ENCODE measurements at regions not wholly inside any gene's neighbourhood (a gene's known extent, or its start where the extent isn't known, plus 50 kb on each side); places are given as distances from the start of the nearest gene placed in this dataset.

DNA sequence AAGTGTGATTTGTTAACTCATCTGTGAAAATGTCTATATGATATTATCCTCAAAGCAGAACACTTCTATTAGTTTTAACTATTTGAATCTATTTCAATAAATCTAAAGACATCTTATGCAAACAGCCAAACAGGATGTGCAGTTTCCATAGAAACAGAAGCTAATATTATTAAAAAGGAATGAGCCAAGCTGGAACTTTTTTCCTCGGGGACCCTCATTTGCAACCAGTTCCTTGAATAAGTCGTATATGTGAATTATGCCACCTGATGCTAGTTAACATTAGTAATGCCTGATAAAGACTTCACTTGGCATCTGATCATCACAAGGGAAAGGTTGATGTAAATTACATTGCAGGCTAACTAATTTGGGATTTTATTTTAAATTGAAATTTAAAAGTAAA is 216.9 kb upstream of the SMLR1 start:
- H3K36me3 ChIP-seq (ENCODE audit: control insufficient read depth in 4 of 4, insufficient read depth in 3 of 4, low read depth in 1 of 4, low read length in 3 of 4): no peaks in the 10 kb centered on the region
- DNase-seq (ENCODE audit: low spot score): no peak
- H3K4me1 ChIP-seq (ENCODE audit: control insufficient read depth in 4 of 4, insufficient read depth in 4 of 4, low read length in 3 of 4): no peaks in the 10 kb centered on the region
- no peak overlapping the region for H3K4me3 ChIP-seq (ENCODE audit: low read depth in 1 of 3, low read length in 3 of 3)
- 78% methylated on average over 2 of the region's 2 CpGs for WGBS
- TF ChIP-seq FOXA1 (IDR thresholded peaks at IDR 0.05) (no peak), ZBTB33 (IDR thresholded peaks at IDR 0.05) (no peak), RXRA (IDR thresholded peaks at IDR 0.05) (no peak), ATF3 (IDR thresholded peaks at IDR 0.05) (no peak), YY1 (IDR thresholded peaks at IDR 0.05) (no peak), GABPA (IDR thresholded peaks at IDR 0.05 in 1 of 2, conservative IDR thresholded peaks at IDR 0.05 in 1 of 2) (no peak), HNF4A (conservative IDR thresholded peaks at IDR 0.05) (no peak), CTCF (IDR thresholded peaks at IDR 0.05; ENCODE audit: low read depth, low read length, missing input control) (no peak), NR2F2 (IDR thresholded peaks at IDR 0.05) (no peak), SP1 (IDR thresholded peaks at IDR 0.05) (no peak), REST (IDR thresholded peaks at IDR 0.05) (no peak), FOXA2 (IDR thresholded peaks at IDR 0.05) (no peak), RAD21 (IDR thresholded peaks at IDR 0.05) (no peak), TAF1 (conservative IDR thresholded peaks at IDR 0.05) (no peak), JUND (IDR thresholded peaks at IDR 0.05) (no peak), EGR1 (IDR thresholded peaks at IDR 0.05; ENCODE audit: low read depth in 2 of 2) (no peak), HNF4G (IDR thresholded peaks at IDR 0.05) (no peak)
- TF ChIP-seq, protein P1, sequence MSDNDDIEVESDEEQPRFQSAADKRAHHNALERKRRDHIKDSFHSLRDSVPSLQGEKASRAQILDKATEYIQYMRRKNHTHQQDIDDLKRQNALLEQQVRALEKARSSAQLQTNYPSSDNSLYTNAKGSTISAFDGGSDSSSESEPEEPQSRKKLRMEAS (IDR thresholded peaks at IDR 0.05): no peak
- H3K9me3 ChIP-seq (ENCODE audit: control insufficient read depth in 4 of 4, low read length in 3 of 4): no peaks in the 10 kb centered on the region
- no peak overlapping the region for H3K9ac ChIP-seq (ENCODE audit: low read depth in 1 of 2, low read length in 2 of 2)
- no peaks in the 10 kb centered on the region for H3K27me3 ChIP-seq (ENCODE audit: control insufficient read depth in 4 of 4, insufficient read depth in 4 of 4, low read length in 3 of 4)
- no peak overlapping the region for H3K27ac ChIP-seq (ENCODE audit: low read depth in 1 of 2, low read length in 2 of 2)
